ENCODE measurements at regions not wholly inside any gene's neighbourhood (a gene's known extent, or its start where the extent isn't known, plus 50 kb on each side); places are given as distances from the start of the nearest gene placed in this dataset.
A peak's percentile ranks its signal among the peaks of the same experiment; 100 is the strongest.
"Not testable (repeated sequence)": the region's sequence is repeated elsewhere in the genome, so short reads cannot be mapped to it uniquely, and the experiment has no call there.

GRCh38 chr3:36077320-36077719 lies 303.0 kb upstream of the STAC start:
- no peak for DNase-seq (ENCODE audit: low spot score)

- not testable (repeated sequence) for DNase-seq (ENCODE audit: low spot score)
Observed at GRCh38 chr3:36082958-36083357, 297.3 kb upstream of the STAC start.

- DNase-seq (ENCODE audit: low spot score) = no peak
Observed at GRCh38 chr3:36095238-36095637, 285.1 kb upstream of the STAC start.

- DNase-seq (ENCODE audit: low spot score) = no peak
Observed at GRCh38 chr3:36097209-36097608, 283.1 kb upstream of the STAC start.

GRCh38 chr3:36114353-36114752 lies 266.0 kb upstream of the STAC start:
- no peak for DNase-seq (ENCODE audit: low spot score)

- peak; percentile 61 for DNase-seq (ENCODE audit: low spot score)
Observed at GRCh38 chr3:36124118-36124796, 256.0 kb upstream of the STAC start.

GRCh38 chr3:36132214-36132613 lies 248.1 kb upstream of the STAC start:
- DNase-seq (ENCODE audit: low spot score) = peak; percentile 10

- DNase-seq (ENCODE audit: low spot score) = no peak
Observed at GRCh38 chr3:36135863-36136262, 244.4 kb upstream of the STAC start.

- DNase-seq (ENCODE audit: low spot score) = no peak
Observed at GRCh38 chr3:36142746-36143145, 237.6 kb upstream of the STAC start.

GRCh38 chr3:36146404-36146803 lies 233.9 kb upstream of the STAC start:
- DNase-seq (ENCODE audit: low spot score) = no peak

- DNase-seq (ENCODE audit: low spot score) = no peak
Observed at GRCh38 chr3:36147934-36148558, 232.3 kb upstream of the STAC start.

- no peak for DNase-seq (ENCODE audit: low spot score)
Observed at GRCh38 chr3:36149447-36149865, 230.8 kb upstream of the STAC start.

- no peak for DNase-seq (ENCODE audit: low spot score)
Observed at GRCh38 chr3:36155515-36155914, 224.8 kb upstream of the STAC start.

GRCh38 chr3:36164400-36164799 lies 215.9 kb upstream of the STAC start:
- no peak for DNase-seq (ENCODE audit: low spot score)

GRCh38 chr3:36165509-36166290 lies 214.6 kb upstream of the STAC start:
- DNase-seq (ENCODE audit: low spot score) = no peak

- DNase-seq (ENCODE audit: low spot score) = no peak
Observed at GRCh38 chr3:36166477-36166876, 213.8 kb upstream of the STAC start.

GRCh38 chr3:36172699-36173098 lies 207.6 kb upstream of the STAC start:
- DNase-seq (ENCODE audit: low spot score) = no peak

GRCh38 chr3:36175113-36175812 lies 205.0 kb upstream of the STAC start:
- DNase-seq (ENCODE audit: low spot score) = no peak

- no peak for DNase-seq (ENCODE audit: low spot score)
Observed at GRCh38 chr3:36175916-36176461, 204.3 kb upstream of the STAC start.

- DNase-seq (ENCODE audit: low spot score) = no peak
Observed at GRCh38 chr3:36178018-36178417, 202.3 kb upstream of the STAC start.

GRCh38 chr3:36182024-36182423 lies 198.3 kb upstream of the STAC start:
- DNase-seq (ENCODE audit: low spot score) = no peak

- DNase-seq (ENCODE audit: low spot score) = not testable (repeated sequence)
Observed at GRCh38 chr3:36187197-36187596, 193.1 kb upstream of the STAC start.
